HCT116 (cell line): ENCODE measurements at regions not wholly inside any gene's neighbourhood (a gene's known extent, or its start where the extent isn't known, plus 50 kb on each side); places are given as distances from the start of the nearest gene placed in this dataset.

ENCODE experiments used
- ATAC-seq: fragments of 200-7000 bp; cut with Tn5 transposase; 2 replicates; pipeline ENCODE4 v1.9.1; 2020; ENCODE audit warnings: mild to moderate bottlenecking, moderate library complexity
- BruUV-seq: library from RNA; stranded (reverse); fragments of 400-500 nt; replicated peaks from 2 replicates; lab custom pipeline; 2021; lab: Mats Ljungman, UMichigan
- CTCF ChIA-PET: fragments of 300-600 bp; sonication (Branson Sonifier 250); formaldehyde crosslinking; loops from one replicate; lab custom pipeline; 2021; ENCODE audit warnings: antibody characterized with exemption; lab: Charles Lee
- POLR2A ChIA-PET: fragments of 300-600, 350-600 bp; sonication (Branson Sonifier 250); formaldehyde crosslinking; loops from one replicate; lab custom pipeline; 2021; ENCODE audit warnings: antibody characterized with exemption; lab: Charles Lee
- RAD21 ChIA-PET, 2 experiments: fragments of 300-600 bp; sonication (Branson Sonifier 250); formaldehyde crosslinking; loops; one replicate each; lab custom pipeline; 2023; ENCODE audit warnings: low total read pairs in 2 of 2; ENCODE audit not compliant: uncharacterized antibody in 2 of 2, unreplicated experiment in 2 of 2, low non-redundant PET in 1 of 2; lab: Charles Lee
- DNase-seq: peaks from one replicate; pipeline ENCODE4 v3.0.0-alpha.2; 2010; ENCODE audit warnings: low read depth, low spot score
- H2AFZ ChIP-seq: fragments of 200-600 bp; shearing (Covaris generic), sonication (generic); 2 replicates; pipeline ENCODE4 v1.6.1; 2017; ENCODE audit warnings: low read depth, mixed run types, mixed read lengths, antibody characterized with exemption, low read length; ENCODE audit not compliant: poor library complexity, severe bottlenecking
- H3K27ac ChIP-seq: 2 replicates; pipeline ENCODE4 v1.5.1; 2012; ENCODE audit warnings: low read depth, low read length
- H3K27me3 ChIP-seq: fragments of 200-600 bp; sonication (generic); 2 replicates; pipeline ENCODE4 v1.6.1; 2016; ENCODE audit warnings: mixed run types, low read length, mixed read lengths; ENCODE audit not compliant: insufficient read depth
- H3K36me3 ChIP-seq, 2 experiments: fragments of 200-500 bp in 1 of 2; fragments of 200-600 bp in 1 of 2; sonication (Bioruptor generic) in 1 of 2; sonication (generic) in 1 of 2; 2 replicates each; pipeline versions ENCODE4 v1.5.1 to v1.6.1; 2014 to 2016; ENCODE audit warnings: low read length in 2 of 2, inconsistent platforms in 1 of 2, mixed read lengths in 1 of 2, mixed run types in 1 of 2; ENCODE audit not compliant: insufficient read depth in 2 of 2, control insufficient read depth in 1 of 2
- H3K4me1 ChIP-seq, 2 experiments: fragments of 200-600 bp in 1 of 2; sonication (generic) in 1 of 2; 2 replicates each; pipeline versions ENCODE4 v1.5.1 to v1.6.1; 2012 to 2017; ENCODE audit warnings: low read length in 2 of 2, inconsistent platforms in 1 of 2, mild to moderate bottlenecking in 1 of 2, mixed read lengths in 1 of 2, mixed run types in 1 of 2, moderate library complexity in 1 of 2; ENCODE audit not compliant: insufficient read depth in 2 of 2, control insufficient read depth in 1 of 2
- H3K4me2 ChIP-seq: fragments of 200-600 bp; sonication (generic); 2 replicates; pipeline ENCODE4 v1.6.1; 2017; ENCODE audit warnings: mixed run types, low read length, mixed read lengths
- H3K4me3 ChIP-seq, 2 experiments: fragments of 200-600 bp in 1 of 2; sonication (generic) in 1 of 2; replicated peaks in 1 of 2; 2 replicates each; pipeline ENCODE4 v1.5.1; 2011 to 2016; ENCODE audit warnings: low read length in 2 of 2, control low read depth in 1 of 2, low read depth in 1 of 2, mild to moderate bottlenecking in 1 of 2, mixed read lengths in 1 of 2, mixed run types in 1 of 2
- H3K79me2 ChIP-seq: fragments of 200-600 bp; sonication (generic); 2 replicates; pipeline ENCODE4 v1.6.1; 2017; ENCODE audit warnings: mild to moderate bottlenecking, mixed run types, low read length, moderate library complexity, mixed read lengths; ENCODE audit not compliant: insufficient read depth
- H3K9ac ChIP-seq: fragments of 200-600 bp; sonication (generic); 2 replicates; pipeline ENCODE4 v1.6.1; 2016; ENCODE audit warnings: low read length, mixed read lengths
- H3K9me2 ChIP-seq: fragments of 200-600 bp; sonication (generic), shearing (Covaris generic); 2 replicates; pipeline ENCODE4 v1.6.1; 2017; ENCODE audit warnings: mixed run types, mild to moderate bottlenecking, moderate library complexity; ENCODE audit not compliant: insufficient read depth
- H3K9me3 ChIP-seq, 2 experiments: fragments of 200-500 bp in 1 of 2; fragments of 200-600 bp in 1 of 2; sonication (Bioruptor generic) in 1 of 2; sonication (generic) in 1 of 2; 2 replicates each; pipeline ENCODE4 v1.6.1; 2014 to 2017; ENCODE audit warnings: low read length in 2 of 2, mixed read lengths in 2 of 2, inconsistent platforms in 1 of 2, low read depth in 1 of 2, mild to moderate bottlenecking in 1 of 2, mixed run types in 1 of 2, moderate library complexity in 1 of 2; ENCODE audit not compliant: control insufficient read depth in 1 of 2, insufficient read depth in 1 of 2
- H4K20me1 ChIP-seq: fragments of 200-600 bp; sonication (generic), shearing (Covaris generic); 2 replicates; pipeline ENCODE4 v1.6.1; 2017; ENCODE audit warnings: mixed run types, mild to moderate bottlenecking, moderate library complexity; ENCODE audit not compliant: insufficient read depth
- EGR1 ChIP-seq: IDR thresholded peaks from 2 replicates; pipeline ENCODE4 v1.6.1; 2012; ENCODE audit warnings: low read depth
- EZH2 ChIP-seq: fragments of 200-600 bp; sonication (generic); IDR thresholded peaks from 2 replicates; pipeline ENCODE4 v1.6.1; 2017; ENCODE audit warnings: antibody characterized with exemption, mixed run types
- EZH2phosphoT487 ChIP-seq: fragments of 200-600 bp; IDR thresholded peaks from 2 replicates; pipeline ENCODE4 v1.6.1; 2018; ENCODE audit warnings: antibody characterized with exemption, borderline replicate concordance
- SP1 ChIP-seq: IDR thresholded peaks from 2 replicates; pipeline ENCODE4 v1.6.1; 2012; ENCODE audit warnings: low read depth
- intact Hi-C: fragments of 100-400 bp; cut with micrococcal nuclease; formaldehyde crosslinking; loops from 2 replicates; pipeline ENCODE4 v1.10.0; 2022
- TF ChIP-seq, protein P1 (sequence below): IDR thresholded peaks from 2 replicates; pipeline ENCODE4 v1.6.1; 2012
- TF ChIP-seq, protein P2 (sequence below): IDR thresholded peaks from 2 replicates; pipeline ENCODE4 v1.6.1; 2012; ENCODE audit warnings: low read depth
- TF ChIP-seq, protein P3 (sequence below), 3 experiments: fragments of 200-600 bp in 1 of 3; sonication (generic) in 1 of 3; IDR thresholded peaks in 2 of 3; conservative IDR thresholded peaks in 1 of 3; 2 replicates each; pipeline ENCODE4 v1.5.1; 2012 to 2017; ENCODE audit warnings: low read depth in 2 of 3, low read length in 2 of 3, antibody characterized with exemption in 1 of 3, borderline replicate concordance in 1 of 3, control low read depth in 1 of 3, mild to moderate bottlenecking in 1 of 3, mixed read lengths in 1 of 3, mixed run types in 1 of 3, moderate library complexity in 1 of 3; ENCODE audit not compliant: insufficient read depth in 1 of 3
- TF ChIP-seq, protein P4 (sequence below): IDR thresholded peaks from 2 replicates; pipeline ENCODE4 v1.6.1; 2012

DNA sequence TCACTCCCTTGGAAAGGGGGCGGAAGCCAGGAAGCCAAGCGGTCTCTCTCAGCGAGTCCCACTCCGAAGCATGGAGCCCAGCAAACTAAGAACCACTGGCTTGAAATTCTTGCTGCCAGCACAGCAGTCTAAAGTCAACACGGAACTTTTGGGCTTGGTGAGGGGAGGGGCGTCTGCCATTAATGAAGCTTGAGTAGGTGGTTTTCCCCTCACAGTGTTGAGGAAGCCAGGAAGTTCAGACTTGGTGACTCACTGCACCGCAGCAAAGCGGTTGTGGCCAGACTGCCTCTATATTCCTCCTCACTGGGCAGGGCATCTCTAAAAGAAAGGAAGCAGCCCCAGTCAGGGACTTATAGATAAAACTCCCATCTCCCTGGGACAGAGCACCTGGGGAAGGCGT lies 665.4 kb upstream of the CBLB start:
- H3K9me3 ChIP-seq = no peaks in the 10 kb centered on the region
- no peak overlapping the region for H3K27ac ChIP-seq
- H3K4me2 ChIP-seq = no peak overlapping the region
- H3K4me1 ChIP-seq = no peaks in the 10 kb centered on the region
- no peak overlapping the region for H3K9ac ChIP-seq
- no peaks in the 10 kb centered on the region for H3K27me3 ChIP-seq
- TF ChIP-seq EZH2 = no peak
- TF ChIP-seq, protein P1, sequence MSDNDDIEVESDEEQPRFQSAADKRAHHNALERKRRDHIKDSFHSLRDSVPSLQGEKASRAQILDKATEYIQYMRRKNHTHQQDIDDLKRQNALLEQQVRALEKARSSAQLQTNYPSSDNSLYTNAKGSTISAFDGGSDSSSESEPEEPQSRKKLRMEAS = no peak
- TF ChIP-seq, protein P2, sequence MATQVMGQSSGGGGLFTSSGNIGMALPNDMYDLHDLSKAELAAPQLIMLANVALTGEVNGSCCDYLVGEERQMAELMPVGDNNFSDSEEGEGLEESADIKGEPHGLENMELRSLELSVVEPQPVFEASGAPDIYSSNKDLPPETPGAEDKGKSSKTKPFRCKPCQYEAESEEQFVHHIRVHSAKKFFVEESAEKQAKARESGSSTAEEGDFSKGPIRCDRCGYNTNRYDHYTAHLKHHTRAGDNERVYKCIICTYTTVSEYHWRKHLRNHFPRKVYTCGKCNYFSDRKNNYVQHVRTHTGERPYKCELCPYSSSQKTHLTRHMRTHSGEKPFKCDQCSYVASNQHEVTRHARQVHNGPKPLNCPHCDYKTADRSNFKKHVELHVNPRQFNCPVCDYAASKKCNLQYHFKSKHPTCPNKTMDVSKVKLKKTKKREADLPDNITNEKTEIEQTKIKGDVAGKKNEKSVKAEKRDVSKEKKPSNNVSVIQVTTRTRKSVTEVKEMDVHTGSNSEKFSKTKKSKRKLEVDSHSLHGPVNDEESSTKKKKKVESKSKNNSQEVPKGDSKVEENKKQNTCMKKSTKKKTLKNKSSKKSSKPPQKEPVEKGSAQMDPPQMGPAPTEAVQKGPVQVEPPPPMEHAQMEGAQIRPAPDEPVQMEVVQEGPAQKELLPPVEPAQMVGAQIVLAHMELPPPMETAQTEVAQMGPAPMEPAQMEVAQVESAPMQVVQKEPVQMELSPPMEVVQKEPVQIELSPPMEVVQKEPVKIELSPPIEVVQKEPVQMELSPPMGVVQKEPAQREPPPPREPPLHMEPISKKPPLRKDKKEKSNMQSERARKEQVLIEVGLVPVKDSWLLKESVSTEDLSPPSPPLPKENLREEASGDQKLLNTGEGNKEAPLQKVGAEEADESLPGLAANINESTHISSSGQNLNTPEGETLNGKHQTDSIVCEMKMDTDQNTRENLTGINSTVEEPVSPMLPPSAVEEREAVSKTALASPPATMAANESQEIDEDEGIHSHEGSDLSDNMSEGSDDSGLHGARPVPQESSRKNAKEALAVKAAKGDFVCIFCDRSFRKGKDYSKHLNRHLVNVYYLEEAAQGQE = no peak
- POLR2A ChIA-PET = no interaction called here
- H4K20me1 ChIP-seq = no peaks in the 10 kb centered on the region
- no peak for DNase-seq
- no peaks in the 10 kb centered on the region for H3K9me2 ChIP-seq
- CTCF ChIA-PET = no interaction called here
- no peak for ATAC-seq
- no peaks in the 10 kb centered on the region for H3K79me2 ChIP-seq
- no peak overlapping the region for H3K4me3 ChIP-seq
- intact Hi-C loops = no loop called here
- H3K36me3 ChIP-seq = no peaks in the 10 kb centered on the region
- BruUV-seq = no TSS peak
- no peak overlapping the region for H2AFZ ChIP-seq
- RAD21 ChIA-PET = no interaction called here

DNA sequence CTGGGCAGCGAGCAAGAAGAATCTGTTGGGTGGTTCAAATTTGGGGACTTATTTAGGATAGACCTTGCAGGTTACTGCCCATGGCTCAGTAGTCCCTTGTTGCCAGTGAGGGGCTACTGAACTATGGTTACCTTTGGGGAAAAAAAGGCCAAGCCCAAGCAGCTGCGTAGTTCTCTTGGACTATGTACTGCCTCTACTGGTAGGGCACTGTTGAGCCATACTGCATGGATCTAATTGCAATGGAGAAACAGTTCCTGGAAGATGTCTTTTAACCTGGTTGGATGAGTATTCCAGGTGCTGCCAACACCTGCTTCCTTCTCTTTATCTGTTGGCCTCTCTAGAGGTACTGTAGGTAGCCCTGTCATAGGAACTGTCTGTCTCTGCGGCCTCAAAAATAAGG lies 671.9 kb upstream of the CBLB start:
- Histone ChIP-seq H4K20me1 (no peaks in the 10 kb centered on the region), H3K9me3 (no peaks in the 10 kb centered on the region), H3K4me3 (no peak overlapping the region), H3K27me3 (no peaks in the 10 kb centered on the region), H3K79me2 (no peaks in the 10 kb centered on the region), H3K9me2 (no peaks in the 10 kb centered on the region), H2AFZ (no peak overlapping the region), H3K36me3 (no peaks in the 10 kb centered on the region), H3K4me1 (no peaks in the 10 kb centered on the region), H3K4me2 (no peak overlapping the region), H3K9ac (no peak overlapping the region), H3K27ac (no peak overlapping the region)
- no TSS peak for BruUV-seq
- DNase-seq (no peak), ATAC-seq (peak; percentile 50; the same call in 1 of the 2 replicates)
- ChIA-PET CTCF (no interaction called here), POLR2A (no interaction called here), RAD21 (no interaction called here)
- TF ChIP-seq EGR1 (no peak), EZH2phosphoT487 (no peak), SP1 (no peak)
- TF ChIP-seq, protein P3, sequence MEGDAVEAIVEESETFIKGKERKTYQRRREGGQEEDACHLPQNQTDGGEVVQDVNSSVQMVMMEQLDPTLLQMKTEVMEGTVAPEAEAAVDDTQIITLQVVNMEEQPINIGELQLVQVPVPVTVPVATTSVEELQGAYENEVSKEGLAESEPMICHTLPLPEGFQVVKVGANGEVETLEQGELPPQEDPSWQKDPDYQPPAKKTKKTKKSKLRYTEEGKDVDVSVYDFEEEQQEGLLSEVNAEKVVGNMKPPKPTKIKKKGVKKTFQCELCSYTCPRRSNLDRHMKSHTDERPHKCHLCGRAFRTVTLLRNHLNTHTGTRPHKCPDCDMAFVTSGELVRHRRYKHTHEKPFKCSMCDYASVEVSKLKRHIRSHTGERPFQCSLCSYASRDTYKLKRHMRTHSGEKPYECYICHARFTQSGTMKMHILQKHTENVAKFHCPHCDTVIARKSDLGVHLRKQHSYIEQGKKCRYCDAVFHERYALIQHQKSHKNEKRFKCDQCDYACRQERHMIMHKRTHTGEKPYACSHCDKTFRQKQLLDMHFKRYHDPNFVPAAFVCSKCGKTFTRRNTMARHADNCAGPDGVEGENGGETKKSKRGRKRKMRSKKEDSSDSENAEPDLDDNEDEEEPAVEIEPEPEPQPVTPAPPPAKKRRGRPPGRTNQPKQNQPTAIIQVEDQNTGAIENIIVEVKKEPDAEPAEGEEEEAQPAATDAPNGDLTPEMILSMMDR (IDR thresholded peaks at IDR 0.05 in 2 of 3, conservative IDR thresholded peaks at IDR 0.05 in 1 of 3; ENCODE audit: borderline replicate concordance in 1 of 3, insufficient read depth in 1 of 3, low read depth in 2 of 3, low read length in 2 of 3) = peak in 2 of 3 experiments; percentile 28 to 36; a peak in 3 of 6 replicates
- TF ChIP-seq, protein P4, sequence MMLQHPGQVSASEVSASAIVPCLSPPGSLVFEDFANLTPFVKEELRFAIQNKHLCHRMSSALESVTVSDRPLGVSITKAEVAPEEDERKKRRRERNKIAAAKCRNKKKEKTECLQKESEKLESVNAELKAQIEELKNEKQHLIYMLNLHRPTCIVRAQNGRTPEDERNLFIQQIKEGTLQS = no peak
- intact Hi-C loops = no loop called here
